ENCODE measurements at regions not wholly inside any gene's neighbourhood (a gene's known extent, or its start where the extent isn't known, plus 50 kb on each side); places are given as distances from the start of the nearest gene placed in this dataset.

DNA sequence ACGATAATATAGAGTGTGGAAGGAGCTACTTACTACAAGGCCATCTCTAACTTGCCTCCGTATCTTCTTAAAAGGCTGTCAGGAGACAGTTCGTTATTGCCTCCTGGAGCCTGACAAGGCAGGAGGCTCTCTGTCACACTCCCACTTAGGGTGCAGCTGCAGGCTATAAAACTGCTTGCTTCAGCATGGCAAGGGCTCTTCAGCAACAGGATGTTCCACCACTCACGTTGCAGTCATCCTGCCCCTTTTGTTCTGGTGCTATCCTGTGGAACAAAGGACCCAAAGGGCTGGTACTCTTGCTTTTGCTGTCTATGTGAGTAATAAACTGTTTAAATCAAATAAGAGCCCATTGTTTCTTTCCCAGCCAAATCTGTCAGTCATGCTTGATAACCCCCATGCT, 508.9 kb downstream of the NTRK2 start:
- Histone ChIP-seq H3K9me2 (replicated peaks; ENCODE audit: insufficient read depth, low read length) (no peaks in the 10 kb centered on the region), H3K9me3 (ENCODE audit: low read length) (no peaks in the 10 kb centered on the region), H3K9ac (ENCODE audit: low read length) (no peak overlapping the region), H3K4me2 (ENCODE audit: low read depth, low read length, poor library complexity, severe bottlenecking) (no peak overlapping the region), H3K36me3 (ENCODE audit: insufficient read depth, low read length) (no peaks in the 10 kb centered on the region), H2AFZ (ENCODE audit: low read length) (no peak overlapping the region), H3K4me3 (ENCODE audit: low read length) (no peak overlapping the region), H3K79me2 (ENCODE audit: low read length) (no peaks in the 10 kb centered on the region), H3K27ac (ENCODE audit: low read length) (no peak overlapping the region), H3K27me3 (ENCODE audit: low read length) (no peaks in the 10 kb centered on the region), H4K20me1 (ENCODE audit: insufficient read depth, low read depth, low read length) (no peaks in the 10 kb centered on the region), H3K4me1 (ENCODE audit: low read length) (no peaks in the 10 kb centered on the region)
- DNase-seq = no peak

GRCh38 chr9:85173967-85174366, 504.4 kb downstream of the NTRK2 start:
- no peak for DNase-seq
- Histone ChIP-seq H3K4me2 (ENCODE audit: low read depth, low read length, poor library complexity, severe bottlenecking) (no peak overlapping the region), H2AFZ (ENCODE audit: low read length) (no peak overlapping the region), H4K20me1 (ENCODE audit: insufficient read depth, low read depth, low read length) (no peaks in the 10 kb centered on the region), H3K4me1 (ENCODE audit: low read length) (no peaks in the 10 kb centered on the region), H3K9me3 (ENCODE audit: low read length) (no peaks in the 10 kb centered on the region), H3K4me3 (ENCODE audit: low read length) (no peak overlapping the region), H3K36me3 (ENCODE audit: insufficient read depth, low read length) (no peaks in the 10 kb centered on the region), H3K27me3 (ENCODE audit: low read length) (no peaks in the 10 kb centered on the region), H3K27ac (ENCODE audit: low read length) (no peak overlapping the region), H3K9me2 (replicated peaks; ENCODE audit: insufficient read depth, low read length) (no peaks in the 10 kb centered on the region), H3K9ac (ENCODE audit: low read length) (no peak overlapping the region), H3K79me2 (ENCODE audit: low read length) (no peaks in the 10 kb centered on the region)

GRCh38 chr9:85172001-85172978, 502.8 kb downstream of the NTRK2 start:
- H3K27me3 ChIP-seq (ENCODE audit: low read length) = no peaks in the 10 kb centered on the region
- no peaks in the 10 kb centered on the region for H3K79me2 ChIP-seq (ENCODE audit: low read length)
- no peak overlapping the region for H3K4me2 ChIP-seq (ENCODE audit: low read depth, low read length, poor library complexity, severe bottlenecking)
- no peaks in the 10 kb centered on the region for H3K9me3 ChIP-seq (ENCODE audit: low read length)
- no peaks in the 10 kb centered on the region for H3K36me3 ChIP-seq (ENCODE audit: insufficient read depth, low read length)
- no peak for DNase-seq
- H3K4me1 ChIP-seq (ENCODE audit: low read length) = no peaks in the 10 kb centered on the region
- H3K9me2 ChIP-seq (replicated peaks; ENCODE audit: insufficient read depth, low read length) = no peaks in the 10 kb centered on the region
- no peaks in the 10 kb centered on the region for H4K20me1 ChIP-seq (ENCODE audit: insufficient read depth, low read depth, low read length)
- no peak overlapping the region for H3K27ac ChIP-seq (ENCODE audit: low read length)
- no peak overlapping the region for H3K9ac ChIP-seq (ENCODE audit: low read length)
- no peak overlapping the region for H3K4me3 ChIP-seq (ENCODE audit: low read length)
- no peak overlapping the region for H2AFZ ChIP-seq (ENCODE audit: low read length)

GRCh38 chr9:85171163-85171562, 501.6 kb downstream of the NTRK2 start:
- Histone ChIP-seq H3K4me1 (ENCODE audit: low read length) (no peaks in the 10 kb centered on the region), H3K4me3 (ENCODE audit: low read length) (no peak overlapping the region), H3K9me3 (ENCODE audit: low read length) (no peaks in the 10 kb centered on the region), H3K9ac (ENCODE audit: low read length) (no peak overlapping the region), H3K9me2 (replicated peaks; ENCODE audit: insufficient read depth, low read length) (no peaks in the 10 kb centered on the region), H3K36me3 (ENCODE audit: insufficient read depth, low read length) (no peaks in the 10 kb centered on the region), H3K79me2 (ENCODE audit: low read length) (no peaks in the 10 kb centered on the region), H3K27me3 (ENCODE audit: low read length) (no peaks in the 10 kb centered on the region), H3K27ac (ENCODE audit: low read length) (no peak overlapping the region), H3K4me2 (ENCODE audit: low read depth, low read length, poor library complexity, severe bottlenecking) (no peak overlapping the region), H2AFZ (ENCODE audit: low read length) (no peak overlapping the region), H4K20me1 (ENCODE audit: insufficient read depth, low read depth, low read length) (no peaks in the 10 kb centered on the region)
- no peak for DNase-seq

DNA sequence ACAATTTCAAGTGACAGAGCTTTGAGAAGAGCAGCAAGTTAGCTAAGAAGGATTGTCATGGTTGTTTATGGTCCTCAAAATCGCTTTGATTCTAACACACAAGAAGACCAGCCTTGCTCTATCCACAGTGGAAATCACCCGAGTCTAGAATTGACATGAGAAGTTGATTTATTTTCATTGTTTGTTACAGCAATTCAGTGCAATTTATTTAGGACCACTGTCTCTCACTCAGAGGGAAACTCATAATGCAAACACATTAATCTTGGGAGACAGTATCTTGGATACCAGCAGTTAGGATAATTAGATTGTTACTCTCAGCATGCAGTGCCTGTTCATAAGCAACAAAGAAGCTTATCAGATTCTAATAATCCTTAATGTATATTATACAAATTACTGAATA, 498.9 kb downstream of the NTRK2 start:
- DNase-seq = no peak
- Histone ChIP-seq H3K4me3 (ENCODE audit: low read length) (no peak overlapping the region), H3K27ac (ENCODE audit: low read length) (no peak overlapping the region), H3K9me3 (ENCODE audit: low read length) (no peaks in the 10 kb centered on the region), H3K9me2 (replicated peaks; ENCODE audit: insufficient read depth, low read length) (no peaks in the 10 kb centered on the region), H3K27me3 (ENCODE audit: low read length) (no peaks in the 10 kb centered on the region), H2AFZ (ENCODE audit: low read length) (no peak overlapping the region), H3K9ac (ENCODE audit: low read length) (no peak overlapping the region), H3K4me2 (ENCODE audit: low read depth, low read length, poor library complexity, severe bottlenecking) (no peak overlapping the region), H3K79me2 (ENCODE audit: low read length) (no peaks in the 10 kb centered on the region), H3K4me1 (ENCODE audit: low read length) (no peaks in the 10 kb centered on the region), H4K20me1 (ENCODE audit: insufficient read depth, low read depth, low read length) (no peaks in the 10 kb centered on the region), H3K36me3 (ENCODE audit: insufficient read depth, low read length) (no peaks in the 10 kb centered on the region)

DNA sequence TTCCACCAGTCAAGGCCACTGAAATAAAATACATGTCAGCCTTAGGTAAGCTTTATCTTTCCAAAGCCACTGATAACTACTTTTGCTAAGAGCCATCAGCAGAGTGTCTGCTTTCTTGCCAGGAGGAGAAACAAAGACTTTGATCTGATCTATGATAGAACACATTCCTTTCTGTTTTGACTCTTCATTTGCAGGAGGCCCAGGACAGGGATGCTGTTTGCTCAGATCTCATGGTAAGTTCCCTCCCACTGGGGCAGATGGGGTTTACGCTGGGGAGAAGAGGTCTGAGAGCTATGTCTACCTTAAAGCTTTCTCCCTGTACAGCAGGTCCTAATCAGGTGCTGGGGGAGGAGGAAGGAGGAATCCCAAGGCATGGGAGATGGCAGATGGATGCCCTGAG, 497.6 kb downstream of the NTRK2 start:
- no peaks in the 10 kb centered on the region for H3K27me3 ChIP-seq (ENCODE audit: low read length)
- no peaks in the 10 kb centered on the region for H3K9me3 ChIP-seq (ENCODE audit: low read length)
- H3K27ac ChIP-seq (ENCODE audit: low read length) = no peak overlapping the region
- no peaks in the 10 kb centered on the region for H3K79me2 ChIP-seq (ENCODE audit: low read length)
- no peaks in the 10 kb centered on the region for H3K4me1 ChIP-seq (ENCODE audit: low read length)
- no peak overlapping the region for H2AFZ ChIP-seq (ENCODE audit: low read length)
- H3K9me2 ChIP-seq (replicated peaks; ENCODE audit: insufficient read depth, low read length) = no peaks in the 10 kb centered on the region
- no peaks in the 10 kb centered on the region for H4K20me1 ChIP-seq (ENCODE audit: insufficient read depth, low read depth, low read length)
- H3K36me3 ChIP-seq (ENCODE audit: insufficient read depth, low read length) = no peaks in the 10 kb centered on the region
- H3K4me2 ChIP-seq (ENCODE audit: low read depth, low read length, poor library complexity, severe bottlenecking) = no peak overlapping the region
- no peak overlapping the region for H3K4me3 ChIP-seq (ENCODE audit: low read length)
- no peak overlapping the region for H3K9ac ChIP-seq (ENCODE audit: low read length)
- DNase-seq = no peak

DNA sequence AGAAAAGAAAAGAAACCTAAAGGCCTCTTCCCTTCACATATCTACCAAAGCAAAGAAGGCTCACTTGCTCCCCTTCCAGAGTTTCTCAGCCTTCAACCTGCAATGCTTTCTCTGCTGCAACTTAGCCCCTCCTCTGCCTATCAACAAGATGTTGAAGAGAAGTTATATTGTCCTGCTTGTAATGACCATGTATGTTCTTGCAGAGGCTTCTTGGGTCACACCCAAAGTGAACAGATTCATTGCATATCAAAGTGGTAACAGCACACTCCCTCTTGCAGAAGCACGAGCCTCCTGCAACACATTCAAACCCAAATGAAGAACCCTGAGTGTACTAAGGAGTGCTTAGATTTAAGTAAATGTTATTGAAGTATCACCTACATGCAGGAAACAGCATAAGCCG, 494.3 kb downstream of the NTRK2 start:
- Histone ChIP-seq H2AFZ (ENCODE audit: low read length) (no peak overlapping the region), H3K9me2 (replicated peaks; ENCODE audit: insufficient read depth, low read length) (no peaks in the 10 kb centered on the region), H3K79me2 (ENCODE audit: low read length) (no peaks in the 10 kb centered on the region), H3K4me1 (ENCODE audit: low read length) (no peaks in the 10 kb centered on the region), H3K9me3 (ENCODE audit: low read length) (no peaks in the 10 kb centered on the region), H3K27me3 (ENCODE audit: low read length) (no peaks in the 10 kb centered on the region), H3K9ac (ENCODE audit: low read length) (no peak overlapping the region), H3K36me3 (ENCODE audit: insufficient read depth, low read length) (no peaks in the 10 kb centered on the region), H4K20me1 (ENCODE audit: insufficient read depth, low read depth, low read length) (no peaks in the 10 kb centered on the region), H3K27ac (ENCODE audit: low read length) (no peak overlapping the region), H3K4me2 (ENCODE audit: low read depth, low read length, poor library complexity, severe bottlenecking) (no peak overlapping the region), H3K4me3 (ENCODE audit: low read length) (no peak overlapping the region)
- DNase-seq = no peak

DNA sequence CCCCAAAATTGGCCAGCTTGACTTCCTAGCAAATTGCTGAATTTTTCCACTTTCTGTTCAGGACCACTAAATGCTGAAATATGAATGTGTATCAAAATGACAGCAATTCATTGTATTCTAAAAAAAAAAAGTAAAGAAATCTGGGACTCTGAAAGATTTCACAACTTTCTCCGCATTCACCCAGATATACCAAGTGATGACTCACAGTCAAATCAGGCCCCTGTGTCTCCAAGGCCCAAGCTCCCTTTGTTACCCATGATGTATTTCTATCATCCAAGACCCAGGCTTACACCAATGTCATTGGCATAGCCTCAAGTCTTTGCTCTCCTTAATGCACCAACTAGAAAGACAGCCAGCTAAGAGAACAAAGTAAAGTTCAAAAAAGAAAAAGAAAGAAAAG, 493.9 kb downstream of the NTRK2 start:
- Histone ChIP-seq H3K4me3 (ENCODE audit: low read length) (no peak overlapping the region), H3K9me3 (ENCODE audit: low read length) (no peaks in the 10 kb centered on the region), H3K79me2 (ENCODE audit: low read length) (no peaks in the 10 kb centered on the region), H3K36me3 (ENCODE audit: insufficient read depth, low read length) (no peaks in the 10 kb centered on the region), H3K4me2 (ENCODE audit: low read depth, low read length, poor library complexity, severe bottlenecking) (no peak overlapping the region), H2AFZ (ENCODE audit: low read length) (no peak overlapping the region), H3K9me2 (replicated peaks; ENCODE audit: insufficient read depth, low read length) (no peaks in the 10 kb centered on the region), H3K27ac (ENCODE audit: low read length) (no peak overlapping the region), H3K4me1 (ENCODE audit: low read length) (no peaks in the 10 kb centered on the region), H3K27me3 (ENCODE audit: low read length) (no peaks in the 10 kb centered on the region), H4K20me1 (ENCODE audit: insufficient read depth, low read depth, low read length) (no peaks in the 10 kb centered on the region), H3K9ac (ENCODE audit: low read length) (no peak overlapping the region)
- DNase-seq = no peak
